ENCODE measurements at regions not wholly inside any gene's neighbourhood (a gene's known extent, or its start where the extent isn't known, plus 50 kb on each side); places are given as distances from the start of the nearest gene placed in this dataset.

- TF ChIP-seq CTCF (conservative IDR thresholded peaks at IDR 0.05; ENCODE audit: low read length) (no peak), EZH2phosphoT487 (IDR thresholded peaks at IDR 0.05; ENCODE audit: borderline replicate concordance, low read depth, low read length) (no peak)
Measured at GRCh38 chr15:96472681-96473080, 142.2 kb downstream of the NR2F2 start.
